SU-DHL-6 (cell line): ENCODE measurements at regions not wholly inside any gene's neighbourhood (a gene's known extent, or its start where the extent isn't known, plus 50 kb on each side); places are given as distances from the start of the nearest gene placed in this dataset.

ENCODE experiments used
- H2AFZ ChIP-seq: fragments of 200-600 bp; sonication (generic); 2 replicates; pipeline ENCODE4 v1.6.1; 2014; ENCODE audit warnings: low read depth, mild to moderate bottlenecking, moderate library complexity, mixed read lengths, antibody characterized with exemption, low read length; ENCODE audit not compliant: severe bottlenecking
- H3F3A ChIP-seq: fragments of 200-600 bp; shearing (Covaris generic); 2 replicates; pipeline ENCODE4 v1.6.0; 2016; ENCODE audit warnings: antibody characterized with exemption, mild to moderate bottlenecking; ENCODE audit not compliant: insufficient read depth
- H3K27ac ChIP-seq: fragments of 200-600 bp; sonication (generic); 2 replicates; pipeline ENCODE4 v1.5.1; 2016; ENCODE audit warnings: low read depth, mild to moderate bottlenecking, low read length, moderate library complexity, mixed read lengths
- H3K27me3 ChIP-seq: fragments of 200-600 bp; sonication (generic), shearing (Covaris generic); 2 replicates; pipeline ENCODE4 v1.6.0; 2014; ENCODE audit warnings: mild to moderate bottlenecking, low read length
- H3K36me3 ChIP-seq: fragments of 200-600 bp; sonication (generic); 2 replicates; pipeline ENCODE4 v1.6.1; 2014; ENCODE audit warnings: mild to moderate bottlenecking, low read length, mixed read lengths
- H3K4me2 ChIP-seq: fragments of 300-600, 200-600 bp; shearing (Covaris generic), sonication (generic); 2 replicates; pipeline ENCODE4 v1.6.0; 2014; ENCODE audit warnings: low read length, low read depth, mild to moderate bottlenecking; ENCODE audit not compliant: poor library complexity, severe bottlenecking
- H3K4me3 ChIP-seq: fragments of 200-600 bp; sonication (generic); 2 replicates; pipeline ENCODE4 v1.5.1; 2014; ENCODE audit warnings: antibody characterized with exemption, low read length, mild to moderate bottlenecking, mixed read lengths; ENCODE audit not compliant: insufficient read depth, poor library complexity, severe bottlenecking
- H3K79me2 ChIP-seq: fragments of 200-600 bp; sonication (generic); 2 replicates; pipeline ENCODE4 v1.6.1; 2014; ENCODE audit warnings: mild to moderate bottlenecking, low read length, moderate library complexity; ENCODE audit not compliant: insufficient read depth
- H3K9ac ChIP-seq: fragments of 200-600 bp; sonication (generic); 2 replicates; pipeline ENCODE4 v1.7.0; 2014; ENCODE audit warnings: mild to moderate bottlenecking, low read length
- H3K9me2 ChIP-seq: fragments of 200-600 bp; sonication (generic); replicated peaks from 2 replicates; pipeline ENCODE4 v1.6.1; 2014; ENCODE audit warnings: low read length; ENCODE audit not compliant: insufficient read depth
- H3K9me3 ChIP-seq: fragments of 200-600 bp; sonication (generic); 2 replicates; pipeline ENCODE4 v1.6.1; 2014; ENCODE audit warnings: low read length, mixed read lengths; ENCODE audit not compliant: insufficient read depth
- H4K20me1 ChIP-seq: fragments of 200-600 bp; sonication (generic); 2 replicates; pipeline ENCODE4 v1.6.1; 2014; ENCODE audit warnings: low read depth, mild to moderate bottlenecking, antibody characterized with exemption, low read length, moderate library complexity, mixed read lengths
- EZH2phosphoT487 ChIP-seq: fragments of 200-600 bp; sonication (generic), shearing (Covaris generic); conservative IDR thresholded peaks from 2 replicates; pipeline ENCODE4 v1.6.1; 2018; ENCODE audit warnings: mild to moderate bottlenecking, antibody characterized with exemption, low read length, moderate library complexity, mixed read lengths
- TF ChIP-seq, protein P1 (sequence below): fragments of 200-600 bp; sonication (generic); IDR thresholded peaks from one replicate; pipeline ENCODE4 v1.5.1; 2017; ENCODE audit warnings: antibody characterized with exemption, mild to moderate bottlenecking, low read length, moderate library complexity; ENCODE audit not compliant: insufficient read depth, poor library complexity, severe bottlenecking

DNA sequence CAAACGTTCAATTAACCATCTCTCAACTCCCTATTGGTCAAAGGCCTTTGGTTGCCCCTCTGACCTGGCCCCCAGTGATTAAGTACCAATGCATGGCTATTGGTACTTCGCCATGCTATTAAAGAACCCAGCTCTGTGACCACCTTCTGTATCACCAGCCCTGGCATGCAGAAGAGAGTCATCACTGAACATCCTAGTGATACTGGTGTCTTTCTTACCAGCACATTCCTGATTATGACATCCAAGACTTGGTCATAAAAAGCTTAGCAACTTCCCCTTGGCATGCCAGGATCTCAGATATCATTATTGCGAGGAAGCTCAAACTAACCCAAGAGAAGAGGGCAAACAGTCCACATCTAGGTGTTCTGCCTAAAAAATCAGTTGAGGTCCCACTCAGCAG lies 122.3 kb upstream of the OTUD4 start:
- Histone ChIP-seq H3K9ac (no peak overlapping the region), H3F3A (no peaks in the 10 kb centered on the region), H2AFZ (no peak overlapping the region), H3K27ac (no peak overlapping the region), H4K20me1 (no peaks in the 10 kb centered on the region), H3K27me3 (no peaks in the 10 kb centered on the region), H3K4me3 (no peak overlapping the region), H3K4me2 (no peak overlapping the region), H3K36me3 (no peaks in the 10 kb centered on the region), H3K9me3 (no peaks in the 10 kb centered on the region), H3K79me2 (no peaks in the 10 kb centered on the region), H3K9me2 (no peaks in the 10 kb centered on the region)
- no peak for TF ChIP-seq EZH2phosphoT487
- TF ChIP-seq, protein P1, sequence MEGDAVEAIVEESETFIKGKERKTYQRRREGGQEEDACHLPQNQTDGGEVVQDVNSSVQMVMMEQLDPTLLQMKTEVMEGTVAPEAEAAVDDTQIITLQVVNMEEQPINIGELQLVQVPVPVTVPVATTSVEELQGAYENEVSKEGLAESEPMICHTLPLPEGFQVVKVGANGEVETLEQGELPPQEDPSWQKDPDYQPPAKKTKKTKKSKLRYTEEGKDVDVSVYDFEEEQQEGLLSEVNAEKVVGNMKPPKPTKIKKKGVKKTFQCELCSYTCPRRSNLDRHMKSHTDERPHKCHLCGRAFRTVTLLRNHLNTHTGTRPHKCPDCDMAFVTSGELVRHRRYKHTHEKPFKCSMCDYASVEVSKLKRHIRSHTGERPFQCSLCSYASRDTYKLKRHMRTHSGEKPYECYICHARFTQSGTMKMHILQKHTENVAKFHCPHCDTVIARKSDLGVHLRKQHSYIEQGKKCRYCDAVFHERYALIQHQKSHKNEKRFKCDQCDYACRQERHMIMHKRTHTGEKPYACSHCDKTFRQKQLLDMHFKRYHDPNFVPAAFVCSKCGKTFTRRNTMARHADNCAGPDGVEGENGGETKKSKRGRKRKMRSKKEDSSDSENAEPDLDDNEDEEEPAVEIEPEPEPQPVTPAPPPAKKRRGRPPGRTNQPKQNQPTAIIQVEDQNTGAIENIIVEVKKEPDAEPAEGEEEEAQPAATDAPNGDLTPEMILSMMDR: no peak

GRCh38 chr4:145301386-145302080 lies 121.1 kb upstream of the OTUD4 start:
- H3K79me2 ChIP-seq: no peaks in the 10 kb centered on the region
- TF ChIP-seq EZH2phosphoT487: no peak
- TF ChIP-seq, protein P1: no peak
- H3K9ac ChIP-seq: no peak overlapping the region
- H4K20me1 ChIP-seq: no peaks in the 10 kb centered on the region
- no peaks in the 10 kb centered on the region for H3K27me3 ChIP-seq
- H3K36me3 ChIP-seq: no peaks in the 10 kb centered on the region
- no peaks in the 10 kb centered on the region for H3F3A ChIP-seq
- no peak overlapping the region for H3K27ac ChIP-seq
- no peak overlapping the region for H2AFZ ChIP-seq
- no peaks in the 10 kb centered on the region for H3K9me2 ChIP-seq
- H3K4me3 ChIP-seq: no peak overlapping the region
- no peaks in the 10 kb centered on the region for H3K9me3 ChIP-seq
- H3K4me2 ChIP-seq: no peak overlapping the region

DNA sequence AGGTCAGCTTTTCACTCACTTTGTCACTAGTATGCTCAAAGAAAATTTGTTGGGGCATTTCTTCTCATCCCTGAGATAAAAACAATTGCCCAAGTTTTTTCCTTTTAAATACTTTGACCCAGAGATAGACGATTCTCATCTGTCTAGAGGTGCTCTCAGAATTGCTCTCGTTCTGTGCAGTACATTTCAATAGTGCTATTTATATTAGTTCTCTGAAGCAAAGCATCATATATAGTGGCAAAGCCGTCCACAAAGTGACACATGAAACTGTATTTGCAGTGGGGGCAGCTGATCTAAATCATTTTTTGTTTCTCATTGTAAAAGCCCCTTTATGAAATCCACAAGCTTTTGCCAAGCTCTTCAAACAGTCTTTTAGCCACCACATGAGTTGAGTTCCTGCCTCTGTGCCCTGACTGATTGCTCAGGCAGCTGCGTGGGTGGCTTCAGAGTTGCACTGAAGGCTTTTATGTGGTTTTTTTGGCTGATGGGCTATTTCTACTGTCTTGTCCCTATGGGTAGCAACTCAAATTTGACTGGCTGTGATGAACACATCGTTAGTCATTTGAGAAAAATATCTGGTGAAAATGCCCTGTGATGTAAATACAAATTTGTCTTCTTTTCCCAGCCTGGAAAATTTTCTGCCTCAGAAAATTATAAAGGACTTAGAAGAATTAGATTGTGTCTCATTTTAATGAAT lies 119.1 kb upstream of the OTUD4 start:
- Histone ChIP-seq H3K9ac (no peak overlapping the region), H3F3A (no peaks in the 10 kb centered on the region), H3K27ac (peak overlapping the region; percentile 78), H2AFZ (peak overlapping the region; percentile 17), H4K20me1 (no peaks in the 10 kb centered on the region), H3K27me3 (no peaks in the 10 kb centered on the region), H3K9me3 (no peaks in the 10 kb centered on the region), H3K36me3 (no peaks in the 10 kb centered on the region), H3K4me2 (peak overlapping the region; percentile 43), H3K4me3 (no peak overlapping the region), H3K79me2 (no peaks in the 10 kb centered on the region), H3K9me2 (no peaks in the 10 kb centered on the region)
- TF ChIP-seq, protein P1: no peak
- TF ChIP-seq EZH2phosphoT487: no peak
